ENCODE measurements at regions not wholly inside any gene's neighbourhood (a gene's known extent, or its start where the extent isn't known, plus 50 kb on each side); places are given as distances from the start of the nearest gene placed in this dataset.

- Histone ChIP-seq H3K4me3 (ENCODE audit: low read depth, low read length) (no peak overlapping the region), H3K27me3 (ENCODE audit: control insufficient read depth, insufficient read depth, low read length) (peaks cover 2% of the 10 kb centered on the region; the same call in 1 of the 2 replicates), H3K9ac (ENCODE audit: low read length) (no peak overlapping the region), H3K4me1 (ENCODE audit: control insufficient read depth, insufficient read depth, low read length) (peaks cover 12% of the 10 kb centered on the region), H3K36me3 (ENCODE audit: control insufficient read depth, insufficient read depth, low read length) (no peaks in the 10 kb centered on the region), H3K9me3 (ENCODE audit: control insufficient read depth, insufficient read depth, low read depth, low read length) (no peaks in the 10 kb centered on the region; the same call in 1 of the 2 replicates), H3K27ac (ENCODE audit: low read depth, low read length) (no peak overlapping the region)
These were observed 52.4 kb downstream of the CBLL2 start for GRCh38 chrX:22325096-22325495.

- Histone ChIP-seq H3K9me3 (ENCODE audit: control insufficient read depth, insufficient read depth, low read depth, low read length) (peaks cover 7% of the 10 kb centered on the region; the same call in 1 of the 2 replicates), H3K9ac (ENCODE audit: low read length) (no peak overlapping the region), H3K4me3 (ENCODE audit: low read depth, low read length) (no peak overlapping the region), H3K27me3 (ENCODE audit: control insufficient read depth, insufficient read depth, low read length) (peaks cover 2% of the 10 kb centered on the region; the same call in 1 of the 2 replicates), H3K36me3 (ENCODE audit: control insufficient read depth, insufficient read depth, low read length) (no peaks in the 10 kb centered on the region), H3K27ac (ENCODE audit: low read depth, low read length) (no peak overlapping the region), H3K4me1 (ENCODE audit: control insufficient read depth, insufficient read depth, low read length) (no peaks in the 10 kb centered on the region)
These were observed 57.1 kb downstream of the CBLL2 start for GRCh38 chrX:22329783-22330182.

GRCh38 chrX:22338740-22339139 is 66.0 kb downstream of the CBLL2 start:
- peaks cover 18% of the 10 kb centered on the region for H3K4me1 ChIP-seq (ENCODE audit: control insufficient read depth, insufficient read depth, low read length)
- H3K36me3 ChIP-seq (ENCODE audit: control insufficient read depth, insufficient read depth, low read length): no peaks in the 10 kb centered on the region
- peaks cover 24% of the 10 kb centered on the region for H3K9me3 ChIP-seq (ENCODE audit: control insufficient read depth, insufficient read depth, low read depth, low read length)
- no peak overlapping the region for H3K4me3 ChIP-seq (ENCODE audit: low read depth, low read length)
- no peak overlapping the region for H3K9ac ChIP-seq (ENCODE audit: low read length)
- H3K27me3 ChIP-seq (ENCODE audit: control insufficient read depth, insufficient read depth, low read length): no peaks in the 10 kb centered on the region; the same call in 1 of the 2 replicates
- H3K27ac ChIP-seq (ENCODE audit: low read depth, low read length): peak overlapping the region; percentile 94

- H3K4me3 ChIP-seq (ENCODE audit: low read depth, low read length): no peak overlapping the region
- H3K4me1 ChIP-seq (ENCODE audit: control insufficient read depth, insufficient read depth, low read length): peaks cover 18% of the 10 kb centered on the region
- peaks cover 20% of the 10 kb centered on the region for H3K9me3 ChIP-seq (ENCODE audit: control insufficient read depth, insufficient read depth, low read depth, low read length)
- H3K27ac ChIP-seq (ENCODE audit: low read depth, low read length): peak overlapping the region; percentile 94
- no peak overlapping the region for H3K9ac ChIP-seq (ENCODE audit: low read length)
- no peaks in the 10 kb centered on the region; the same call in 1 of the 2 replicates for H3K27me3 ChIP-seq (ENCODE audit: control insufficient read depth, insufficient read depth, low read length)
- H3K36me3 ChIP-seq (ENCODE audit: control insufficient read depth, insufficient read depth, low read length): no peaks in the 10 kb centered on the region
These were observed 66.7 kb downstream of the CBLL2 start for GRCh38 chrX:22339459-22339858.

- H3K4me3 ChIP-seq (ENCODE audit: low read depth, low read length): no peak overlapping the region
- no peak overlapping the region for H3K27ac ChIP-seq (ENCODE audit: low read depth, low read length)
- H3K27me3 ChIP-seq (ENCODE audit: control insufficient read depth, insufficient read depth, low read length): no peaks in the 10 kb centered on the region; the same call in 1 of the 2 replicates
- H3K4me1 ChIP-seq (ENCODE audit: control insufficient read depth, insufficient read depth, low read length): peaks cover 18% of the 10 kb centered on the region
- no peak overlapping the region for H3K9ac ChIP-seq (ENCODE audit: low read length)
- peaks cover 14% of the 10 kb centered on the region for H3K9me3 ChIP-seq (ENCODE audit: control insufficient read depth, insufficient read depth, low read depth, low read length)
- no peaks in the 10 kb centered on the region for H3K36me3 ChIP-seq (ENCODE audit: control insufficient read depth, insufficient read depth, low read length)
These were observed 67.4 kb downstream of the CBLL2 start for GRCh38 chrX:22340022-22340616.

GRCh38 chrX:22343192-22343591 is 70.5 kb downstream of the CBLL2 start:
- Histone ChIP-seq H3K9ac (ENCODE audit: low read length) (no peak overlapping the region), H3K27ac (ENCODE audit: low read depth, low read length) (no peak overlapping the region), H3K27me3 (ENCODE audit: control insufficient read depth, insufficient read depth, low read length) (no peaks in the 10 kb centered on the region; the same call in 1 of the 2 replicates), H3K4me3 (ENCODE audit: low read depth, low read length) (no peak overlapping the region), H3K9me3 (ENCODE audit: control insufficient read depth, insufficient read depth, low read depth, low read length) (no peaks in the 10 kb centered on the region), H3K36me3 (ENCODE audit: control insufficient read depth, insufficient read depth, low read length) (no peaks in the 10 kb centered on the region), H3K4me1 (ENCODE audit: control insufficient read depth, insufficient read depth, low read length) (peaks cover 17% of the 10 kb centered on the region)

GRCh38 chrX:22345884-22346283 is 73.2 kb downstream of the CBLL2 start:
- no peaks in the 10 kb centered on the region for H3K4me1 ChIP-seq (ENCODE audit: control insufficient read depth, insufficient read depth, low read length)
- H3K4me3 ChIP-seq (ENCODE audit: low read depth, low read length): no peak overlapping the region
- H3K36me3 ChIP-seq (ENCODE audit: control insufficient read depth, insufficient read depth, low read length): no peaks in the 10 kb centered on the region
- no peak overlapping the region for H3K9ac ChIP-seq (ENCODE audit: low read length)
- no peaks in the 10 kb centered on the region for H3K9me3 ChIP-seq (ENCODE audit: control insufficient read depth, insufficient read depth, low read depth, low read length)
- H3K27ac ChIP-seq (ENCODE audit: low read depth, low read length): no peak overlapping the region
- H3K27me3 ChIP-seq (ENCODE audit: control insufficient read depth, insufficient read depth, low read length): peaks cover 2% of the 10 kb centered on the region; the same call in 1 of the 2 replicates

- Histone ChIP-seq H3K36me3 (ENCODE audit: control insufficient read depth, insufficient read depth, low read length) (no peaks in the 10 kb centered on the region), H3K27ac (ENCODE audit: low read depth, low read length) (no peak overlapping the region), H3K4me1 (ENCODE audit: control insufficient read depth, insufficient read depth, low read length) (peaks cover under 1% of the 10 kb centered on the region), H3K4me3 (ENCODE audit: low read depth, low read length) (no peak overlapping the region), H3K9ac (ENCODE audit: low read length) (no peak overlapping the region), H3K27me3 (ENCODE audit: control insufficient read depth, insufficient read depth, low read length) (peaks cover 2% of the 10 kb centered on the region; the same call in 1 of the 2 replicates), H3K9me3 (ENCODE audit: control insufficient read depth, insufficient read depth, low read depth, low read length) (no peaks in the 10 kb centered on the region)
These were observed 74.8 kb downstream of the CBLL2 start for GRCh38 chrX:22347491-22347890.

- no peaks in the 10 kb centered on the region for H3K36me3 ChIP-seq (ENCODE audit: control insufficient read depth, insufficient read depth, low read length)
- H3K9ac ChIP-seq (ENCODE audit: low read length): no peak overlapping the region
- no peak overlapping the region for H3K4me3 ChIP-seq (ENCODE audit: low read depth, low read length)
- H3K4me1 ChIP-seq (ENCODE audit: control insufficient read depth, insufficient read depth, low read length): peaks cover 17% of the 10 kb centered on the region
- no peaks in the 10 kb centered on the region for H3K9me3 ChIP-seq (ENCODE audit: control insufficient read depth, insufficient read depth, low read depth, low read length)
- peaks cover 6% of the 10 kb centered on the region; the same call in 1 of the 2 replicates for H3K27me3 ChIP-seq (ENCODE audit: control insufficient read depth, insufficient read depth, low read length)
- H3K27ac ChIP-seq (ENCODE audit: low read depth, low read length): no peak overlapping the region
These were observed 76.4 kb downstream of the CBLL2 start for GRCh38 chrX:22349116-22349515.

- no peaks in the 10 kb centered on the region for H3K9me3 ChIP-seq (ENCODE audit: control insufficient read depth, insufficient read depth, low read depth, low read length)
- no peak overlapping the region for H3K4me3 ChIP-seq (ENCODE audit: low read depth, low read length)
- H3K36me3 ChIP-seq (ENCODE audit: control insufficient read depth, insufficient read depth, low read length): no peaks in the 10 kb centered on the region
- H3K27me3 ChIP-seq (ENCODE audit: control insufficient read depth, insufficient read depth, low read length): peaks cover 6% of the 10 kb centered on the region; the same call in 1 of the 2 replicates
- peaks cover 21% of the 10 kb centered on the region for H3K4me1 ChIP-seq (ENCODE audit: control insufficient read depth, insufficient read depth, low read length)
- H3K9ac ChIP-seq (ENCODE audit: low read length): no peak overlapping the region
- no peak overlapping the region for H3K27ac ChIP-seq (ENCODE audit: low read depth, low read length)
These were observed 78.4 kb downstream of the CBLL2 start for GRCh38 chrX:22351076-22351475.

- Histone ChIP-seq H3K36me3 (ENCODE audit: control insufficient read depth, insufficient read depth, low read length) (no peaks in the 10 kb centered on the region), H3K9me3 (ENCODE audit: control insufficient read depth, insufficient read depth, low read depth, low read length) (0 out of 2 replicates have a peak, but pooled peaks cover 4% of the 10 kb centered on the region), H3K4me1 (ENCODE audit: control insufficient read depth, insufficient read depth, low read length) (peaks cover 21% of the 10 kb centered on the region), H3K4me3 (ENCODE audit: low read depth, low read length) (no peak overlapping the region), H3K27me3 (ENCODE audit: control insufficient read depth, insufficient read depth, low read length) (peaks cover 6% of the 10 kb centered on the region; the same call in 1 of the 2 replicates), H3K9ac (ENCODE audit: low read length) (no peak overlapping the region), H3K27ac (ENCODE audit: low read depth, low read length) (no peak overlapping the region)
These were observed 79.3 kb downstream of the CBLL2 start for GRCh38 chrX:22351966-22352365.
